GM12892 (cell line): ENCODE measurements at regions not wholly inside any gene's neighbourhood (a gene's known extent, or its start where the extent isn't known, plus 50 kb on each side); places are given as distances from the start of the nearest gene placed in this dataset.
"Not testable (repeated sequence)": the region's sequence is repeated elsewhere in the genome, so short reads cannot be mapped to it uniquely, and the experiment has no call there.

Source experiments
- DNase-seq: peaks from one replicate; pipeline ENCODE4 v3.0.0; 2011; ENCODE audit not compliant: insufficient read length
- FAIRE-seq: peaks from 2 replicates; lab custom pipeline; 2011; peaks lifted over from hg19 to GRCh38; lab: Jason Lieb, UNC
- POLR2A ChIP-seq: IDR thresholded peaks from 2 replicates; pipeline ENCODE4 v1.6.1; 2011; ENCODE audit warnings: low read depth, low read length, control low read depth
- POLR2AphosphoS5 ChIP-seq: IDR thresholded peaks from 2 replicates; pipeline ENCODE4 v1.6.1; 2011; ENCODE audit warnings: low read depth, low read length, control low read depth
- TAF1 ChIP-seq: IDR thresholded peaks from 2 replicates; pipeline ENCODE4 v1.6.1; 2011; ENCODE audit warnings: low read depth, mild to moderate bottlenecking, control low read depth, low read length, borderline replicate concordance

- TF ChIP-seq POLR2AphosphoS5 (no peak), POLR2A (no peak), TAF1 (no peak)
- no peak for FAIRE-seq
- no peak for DNase-seq
Observed at GRCh38 chr2:83386549-83386948, 1072.5 kb downstream of the SUCLG1 start.

- DNase-seq (no peak), FAIRE-seq (no peak)
- TF ChIP-seq POLR2A (no peak), TAF1 (no peak), POLR2AphosphoS5 (no peak)
Observed at GRCh38 chr2:83378921-83379320, 1080.2 kb downstream of the SUCLG1 start.

GRCh38 chr2:83376731-83377130, 1082.3 kb downstream of the SUCLG1 start:
- DNase-seq (no peak), FAIRE-seq (no peak)

GRCh38 chr2:83370419-83370762, 1088.7 kb downstream of the SUCLG1 start:
- DNase-seq, result no peak
- no peak for FAIRE-seq
- TF ChIP-seq TAF1 (no peak), POLR2AphosphoS5 (no peak), POLR2A (no peak)

More at GRCh38 chr2:83376731-83377130, 1082.3 kb downstream of the SUCLG1 start:
- no peak for TF ChIP-seq TAF1
- TF ChIP-seq POLR2AphosphoS5, result no peak
- no peak for TF ChIP-seq POLR2A

GRCh38 chr2:83369601-83370418, 1089.3 kb downstream of the SUCLG1 start:
- TF ChIP-seq POLR2AphosphoS5 (no peak), POLR2A (no peak), TAF1 (no peak)
- DNase-seq (no peak), FAIRE-seq (no peak)

GRCh38 chr2:83368916-83369315, 1090.2 kb downstream of the SUCLG1 start:
- TF ChIP-seq TAF1, result no peak
- no peak for TF ChIP-seq POLR2A
- no peak for TF ChIP-seq POLR2AphosphoS5
- DNase-seq, result no peak
- no peak for FAIRE-seq

GRCh38 chr2:83368461-83368860, 1090.6 kb downstream of the SUCLG1 start:
- FAIRE-seq, result no peak
- TF ChIP-seq POLR2AphosphoS5 (no peak), POLR2A (no peak), TAF1 (no peak)
- no peak for DNase-seq

GRCh38 chr2:83365476-83365875, 1093.6 kb downstream of the SUCLG1 start:
- DNase-seq (no peak), FAIRE-seq (no peak)

GRCh38 chr2:83364264-83364663, 1094.8 kb downstream of the SUCLG1 start:
- DNase-seq, result no peak
- no peak for FAIRE-seq
- no peak for TF ChIP-seq POLR2AphosphoS5
- TF ChIP-seq TAF1, result no peak
- TF ChIP-seq POLR2A, result no peak

More at GRCh38 chr2:83365476-83365875, 1093.6 kb downstream of the SUCLG1 start:
- TF ChIP-seq POLR2A (no peak), POLR2AphosphoS5 (no peak), TAF1 (no peak)

- DNase-seq, result not testable (repeated sequence)
Observed at GRCh38 chr2:83363138-83363537, 1095.9 kb downstream of the SUCLG1 start.

GRCh38 chr2:83359336-83359735, 1099.7 kb downstream of the SUCLG1 start:
- FAIRE-seq (no peak), DNase-seq (no peak)
- TF ChIP-seq TAF1 (no peak), POLR2AphosphoS5 (no peak), POLR2A (no peak)

More at GRCh38 chr2:83363138-83363537, 1095.9 kb downstream of the SUCLG1 start:
- FAIRE-seq, result not testable (repeated sequence)

- no peak for DNase-seq
Observed at GRCh38 chr2:83342860-83343329, 1116.2 kb downstream of the SUCLG1 start.

More at GRCh38 chr2:83342860-83343329, 1116.2 kb downstream of the SUCLG1 start:
- FAIRE-seq, result no peak
- no peak for TF ChIP-seq TAF1
- no peak for TF ChIP-seq POLR2AphosphoS5
- TF ChIP-seq POLR2A, result no peak
